Peyer's patch (tissue), 4 donors: ENCODE measurements at regions not wholly inside any gene's neighbourhood (a gene's known extent, or its start where the extent isn't known, plus 50 kb on each side); places are given as distances from the start of the nearest gene placed in this dataset.

Experiments
- POLR2A ChIP-seq, 2 donors: fragments of 450-650 bp; IDR thresholded peaks; one replicate each; pipeline ENCODE4 v1.5.1; 2017; ENCODE audit warnings: antibody characterized with exemption in 2 of 2, mild to moderate bottlenecking in 2 of 2, moderate library complexity in 2 of 2
- TF ChIP-seq, protein P1 (sequence below), 6 experiments: fragments of 450-650 bp in 4 of 6; fragments of 200-600 bp in 2 of 6; sonication (generic) in 1 of 6; IDR thresholded peaks; one replicate each; pipeline ENCODE4 v1.5.1; 2017 to 2019; ENCODE audit warnings: antibody characterized with exemption in 6 of 6, mild to moderate bottlenecking in 3 of 6, moderate library complexity in 1 of 6

DNA sequence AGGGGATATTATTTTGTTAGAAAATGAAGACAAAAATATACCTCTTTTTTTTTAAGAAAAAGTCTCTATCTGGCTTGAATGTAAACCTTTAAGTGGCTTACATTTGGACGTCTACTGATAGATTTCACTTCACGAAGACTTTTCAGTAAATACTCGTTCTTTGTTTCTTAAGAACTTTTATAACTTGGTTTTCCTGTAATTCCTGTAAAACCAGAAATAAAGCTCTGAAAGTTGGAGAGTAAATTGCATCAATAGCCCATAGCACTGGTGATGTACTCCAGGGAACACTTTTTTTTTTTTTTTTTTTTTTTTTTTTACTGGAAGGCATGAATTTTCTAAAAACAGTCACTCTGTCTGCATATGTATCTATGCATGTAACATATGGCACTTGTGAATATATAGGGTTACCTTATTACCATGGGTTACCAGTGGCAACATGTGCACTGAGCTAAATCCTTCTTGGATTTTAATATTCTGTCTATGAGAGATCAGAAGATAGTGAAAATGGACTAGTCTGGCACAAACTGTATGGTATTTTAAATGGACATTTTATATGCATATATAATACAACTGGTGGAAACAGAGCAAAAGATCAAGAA, 309.2 kb upstream of the TCF4 start:
- no peak for TF ChIP-seq POLR2A (IDR thresholded peaks at IDR 0.05)
- TF ChIP-seq, protein P1, sequence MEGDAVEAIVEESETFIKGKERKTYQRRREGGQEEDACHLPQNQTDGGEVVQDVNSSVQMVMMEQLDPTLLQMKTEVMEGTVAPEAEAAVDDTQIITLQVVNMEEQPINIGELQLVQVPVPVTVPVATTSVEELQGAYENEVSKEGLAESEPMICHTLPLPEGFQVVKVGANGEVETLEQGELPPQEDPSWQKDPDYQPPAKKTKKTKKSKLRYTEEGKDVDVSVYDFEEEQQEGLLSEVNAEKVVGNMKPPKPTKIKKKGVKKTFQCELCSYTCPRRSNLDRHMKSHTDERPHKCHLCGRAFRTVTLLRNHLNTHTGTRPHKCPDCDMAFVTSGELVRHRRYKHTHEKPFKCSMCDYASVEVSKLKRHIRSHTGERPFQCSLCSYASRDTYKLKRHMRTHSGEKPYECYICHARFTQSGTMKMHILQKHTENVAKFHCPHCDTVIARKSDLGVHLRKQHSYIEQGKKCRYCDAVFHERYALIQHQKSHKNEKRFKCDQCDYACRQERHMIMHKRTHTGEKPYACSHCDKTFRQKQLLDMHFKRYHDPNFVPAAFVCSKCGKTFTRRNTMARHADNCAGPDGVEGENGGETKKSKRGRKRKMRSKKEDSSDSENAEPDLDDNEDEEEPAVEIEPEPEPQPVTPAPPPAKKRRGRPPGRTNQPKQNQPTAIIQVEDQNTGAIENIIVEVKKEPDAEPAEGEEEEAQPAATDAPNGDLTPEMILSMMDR (IDR thresholded peaks at IDR 0.05) = no peak
